Activated CD4-positive, alpha-beta T cell treated with anti-CD3 and anti-CD28 coated beads for 48 hours (primary cell): ENCODE measurements at regions not wholly inside any gene's neighbourhood (a gene's known extent, or its start where the extent isn't known, plus 50 kb on each side); places are given as distances from the start of the nearest gene placed in this dataset.
A peak's percentile ranks its signal among the peaks of the same experiment; 100 is the strongest.

Experiments
- DNase-seq: peaks from one replicate; pipeline ENCODE4 v3.0.0-alpha.2; 2020

DNA sequence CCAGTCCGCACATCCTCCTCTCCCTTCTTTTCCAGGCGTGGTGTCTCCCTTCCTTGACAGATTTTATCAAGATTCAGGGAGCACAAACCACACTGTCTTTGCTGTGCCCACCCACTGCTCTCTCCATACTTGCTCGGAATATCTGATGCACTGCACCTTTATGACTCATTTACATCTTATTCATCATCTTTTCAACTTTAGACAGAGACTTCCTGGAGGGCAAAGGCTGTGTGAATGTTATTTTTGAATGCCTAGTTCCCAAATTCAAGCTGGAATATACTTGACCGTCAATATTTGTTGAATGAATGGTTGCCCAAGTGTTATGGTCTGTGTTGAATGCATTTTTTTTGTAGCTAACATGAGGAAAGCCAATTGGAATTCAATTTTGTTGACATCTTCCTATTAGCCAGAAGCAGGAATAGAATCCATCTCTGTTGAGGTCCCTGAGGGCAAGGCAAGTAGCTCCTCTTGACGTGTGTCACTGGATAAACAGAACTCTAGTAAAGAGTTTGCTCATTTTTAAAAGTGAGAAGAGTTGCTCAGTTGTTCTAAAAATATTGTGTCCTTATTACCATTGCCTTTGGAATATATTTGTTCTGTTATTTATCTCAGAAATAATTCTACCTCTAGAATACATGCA lies 95.0 kb downstream of the KLF6 start:
- DNase-seq, result no peak

DNA sequence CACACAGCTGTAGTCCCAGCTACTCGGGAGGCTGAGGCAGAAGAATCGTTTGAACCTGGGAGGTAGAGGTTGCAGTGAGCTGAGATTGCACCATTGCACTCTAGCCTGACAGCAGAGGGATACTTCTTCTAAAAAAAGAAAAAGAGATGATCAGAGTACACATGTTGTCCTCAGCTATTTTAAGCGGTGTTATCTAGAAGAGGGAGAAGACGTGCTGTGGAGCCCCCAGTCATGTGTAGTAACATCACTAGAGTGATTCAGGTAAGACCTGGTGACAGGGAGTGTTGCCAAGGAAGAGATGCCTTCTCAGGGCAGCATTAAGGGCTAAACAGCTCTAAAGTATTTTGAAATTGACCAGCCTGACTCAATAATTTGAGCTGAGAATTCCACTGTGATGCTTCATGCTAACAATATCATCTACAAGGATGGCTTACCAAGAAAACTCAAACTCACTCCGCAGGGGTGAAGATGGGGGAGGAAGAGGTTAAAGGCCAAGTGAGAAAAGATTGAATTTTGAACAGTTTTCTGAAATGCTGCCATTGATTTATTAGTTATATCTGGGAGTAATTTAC lies 97.4 kb downstream of the KLF6 start:
- no peak for DNase-seq

DNA sequence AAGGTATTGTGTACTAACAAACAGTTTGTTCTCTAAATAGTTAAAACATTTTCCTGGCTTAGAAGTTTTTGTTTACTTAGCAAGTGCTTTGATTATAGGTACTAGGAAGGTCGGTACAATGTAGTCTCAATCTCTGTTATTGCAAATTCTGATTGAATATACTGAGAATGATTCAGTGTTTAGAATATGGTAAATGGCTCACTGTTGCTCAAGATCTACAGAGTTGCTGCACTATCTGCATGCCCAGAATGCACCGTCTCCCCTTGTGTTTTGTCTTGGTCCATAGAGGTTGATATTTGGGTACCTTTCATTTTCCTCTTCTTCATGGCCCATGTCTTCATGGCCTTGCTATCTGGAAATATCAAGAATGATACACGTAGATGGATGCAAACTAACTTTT lies 99.6 kb downstream of the KLF6 start:
- DNase-seq, result no peak

DNA sequence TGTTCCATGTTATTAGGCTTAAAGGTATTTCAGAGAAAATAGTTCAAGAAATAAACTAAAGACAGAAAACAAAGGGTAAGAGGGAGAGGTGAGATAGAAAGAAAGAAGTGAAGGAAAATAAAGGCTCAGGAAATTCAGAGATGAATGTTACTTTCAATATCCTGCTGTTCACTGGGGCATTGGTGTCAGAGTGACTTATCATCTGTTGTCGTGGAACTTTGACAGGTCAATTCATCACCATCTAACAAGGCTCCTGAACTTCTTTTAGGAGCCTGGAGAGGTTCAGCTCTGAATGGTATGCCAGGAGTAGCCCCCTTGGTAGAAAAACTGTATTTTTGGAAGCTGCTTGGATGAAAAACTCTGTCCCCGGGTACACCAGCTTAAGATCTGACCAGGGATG lies 100.1 kb downstream of the KLF6 start:
- DNase-seq, result no peak

DNA sequence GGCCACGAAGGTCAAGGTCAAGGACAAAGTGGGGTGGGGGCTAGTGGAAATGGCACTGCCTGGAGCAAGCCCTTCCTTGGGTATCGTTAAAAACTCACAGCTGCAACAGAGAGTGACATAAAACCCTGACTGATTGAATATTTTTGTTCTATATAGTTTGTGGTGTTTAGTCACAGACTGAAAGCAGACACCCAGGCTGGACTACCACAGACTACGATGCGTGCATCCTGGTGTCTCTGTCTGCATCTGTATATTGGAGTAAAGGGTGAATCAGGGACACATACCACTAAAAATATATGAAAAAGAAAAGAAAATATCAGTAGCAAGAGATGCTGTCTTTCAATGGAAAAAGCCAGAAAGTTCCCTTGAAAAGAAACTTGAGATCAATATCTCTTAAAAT lies 101.4 kb downstream of the KLF6 start:
- DNase-seq, result peak; percentile 45

DNA sequence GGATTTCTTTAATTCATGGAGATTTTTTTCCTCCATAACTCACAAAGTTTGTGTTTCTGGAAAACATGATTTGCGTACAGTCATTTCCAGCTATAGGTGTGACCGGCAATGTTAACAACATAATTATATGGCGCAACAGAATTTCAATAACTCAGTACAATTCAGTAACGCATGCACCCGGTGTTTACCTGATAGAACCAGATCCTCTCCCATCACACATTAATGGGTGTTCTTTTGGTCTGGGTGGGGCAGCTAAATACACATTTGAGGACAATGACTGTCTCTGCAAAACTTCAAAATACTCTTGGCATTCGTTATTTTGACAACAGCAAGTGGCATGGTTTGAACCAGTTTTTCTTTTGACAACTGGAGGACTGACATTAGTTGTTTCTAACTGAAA lies 102.3 kb downstream of the KLF6 start:
- DNase-seq, result no peak

DNA sequence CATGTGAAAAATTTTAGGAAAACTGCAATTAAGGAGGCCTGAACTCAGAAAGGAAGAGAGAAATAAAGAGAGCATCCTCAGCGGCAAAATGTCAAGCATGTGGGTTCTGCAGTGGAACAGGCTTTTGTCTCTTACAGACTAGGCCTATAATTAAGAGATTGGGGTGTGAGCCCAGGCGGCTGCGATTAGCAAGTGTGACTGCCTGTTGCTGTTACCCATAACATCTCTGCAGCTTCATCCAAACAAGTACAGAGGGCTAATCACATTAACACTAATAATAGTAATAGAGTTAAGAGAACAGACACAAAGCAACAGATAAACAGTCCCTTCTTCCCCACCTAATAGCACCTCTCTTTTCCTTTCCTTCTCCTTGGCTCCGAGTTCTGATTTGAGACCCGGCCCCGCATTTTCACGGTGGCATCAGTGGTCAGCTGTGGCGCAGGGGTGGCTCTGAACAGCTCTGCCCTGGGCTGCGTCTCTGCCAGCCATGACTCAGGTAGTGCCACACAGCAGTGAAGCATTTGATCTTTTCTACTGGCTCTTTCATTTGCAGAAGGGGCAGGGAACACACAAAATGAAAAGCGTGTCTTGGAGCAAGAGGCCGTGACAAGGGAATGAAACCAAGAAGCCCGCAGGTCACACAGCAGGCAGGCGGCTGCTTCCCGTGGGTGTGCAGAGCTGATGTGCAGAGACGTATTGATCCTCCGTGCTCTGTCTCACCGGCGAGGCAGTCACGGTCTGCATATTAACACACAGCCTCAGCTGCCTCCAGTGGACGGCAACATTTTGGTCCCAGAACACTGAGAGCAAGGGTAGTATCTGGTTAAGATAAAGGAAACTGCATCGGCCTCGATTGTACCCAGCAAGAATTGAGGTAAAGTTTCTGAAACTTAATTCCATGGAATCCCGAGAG lies 103.1 kb downstream of the KLF6 start:
- DNase-seq, result no peak

DNA sequence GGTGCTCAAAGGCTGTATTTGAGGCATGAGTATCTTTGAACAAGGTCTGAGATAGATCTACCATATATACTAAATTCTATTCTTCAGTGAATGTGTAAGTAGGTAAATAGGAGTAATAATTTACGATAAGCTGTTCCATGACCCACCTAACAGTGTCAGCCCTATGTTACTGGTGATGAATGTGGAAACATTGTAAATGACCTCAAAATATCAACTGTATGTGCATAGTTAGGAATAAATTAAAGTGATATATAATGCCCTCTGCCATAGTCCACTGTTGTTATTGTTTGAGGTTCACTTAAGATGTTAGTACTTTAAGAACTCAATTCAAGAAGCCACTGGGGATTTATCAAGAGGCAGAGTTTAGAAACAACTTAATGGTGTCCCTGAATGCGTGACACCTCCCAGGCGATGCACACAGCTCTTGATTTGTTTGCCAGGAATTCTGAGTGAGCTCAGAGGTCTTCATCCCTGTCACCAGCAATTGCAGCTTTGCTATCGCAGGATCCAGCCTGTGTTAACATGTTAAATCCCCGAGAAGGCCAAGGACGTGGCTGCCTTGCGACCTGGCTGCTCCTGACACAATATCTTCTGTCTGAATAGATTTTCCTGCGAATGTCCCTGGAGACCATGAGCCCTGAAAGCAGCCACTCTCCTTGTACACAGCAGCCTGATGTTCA lies 104.9 kb downstream of the KLF6 start:
- DNase-seq, result no peak

DNA sequence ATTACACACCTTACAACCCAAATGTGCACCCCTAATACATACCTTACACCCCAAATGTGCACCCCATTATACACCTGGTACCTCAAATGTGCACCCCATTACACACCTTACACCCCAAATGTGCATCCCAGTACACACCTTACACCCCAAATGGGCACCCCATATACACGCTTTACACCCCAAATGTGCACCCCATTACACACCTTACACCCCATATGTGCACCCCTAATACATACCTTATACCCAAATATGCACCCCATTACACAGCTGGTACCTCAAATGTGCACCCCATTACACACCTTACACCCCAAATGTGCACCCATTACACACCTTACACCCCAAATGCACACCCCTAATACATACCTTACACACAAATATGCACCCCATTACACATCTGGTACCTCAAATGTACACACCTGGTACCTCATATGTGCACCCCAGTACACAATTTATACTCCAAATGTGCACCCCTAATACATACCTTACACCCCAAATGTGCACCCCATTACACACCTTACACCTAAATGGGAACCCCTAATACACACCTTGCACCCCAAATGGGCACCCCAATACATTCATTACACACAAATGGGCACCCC lies 106.3 kb downstream of the KLF6 start:
- no peak for DNase-seq

DNA sequence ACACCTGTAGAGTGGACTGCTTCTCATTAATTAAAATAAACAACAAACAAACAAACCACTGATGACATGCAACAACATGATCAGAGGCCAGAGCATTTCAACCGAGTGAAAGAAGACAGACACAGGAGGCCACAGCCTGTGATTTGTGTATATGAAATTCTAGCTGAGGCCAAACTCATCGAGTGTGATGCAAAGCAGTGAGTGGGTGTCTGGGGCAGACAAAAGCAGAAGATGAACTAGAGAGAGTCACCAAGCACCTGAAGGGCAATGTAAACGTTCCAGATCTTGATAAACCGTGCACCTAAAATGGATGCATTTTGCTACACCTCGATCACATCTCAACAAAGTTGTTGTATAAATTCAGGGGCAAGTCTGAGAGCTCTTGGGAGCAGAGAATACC lies 108.4 kb downstream of the KLF6 start:
- DNase-seq, result no peak

DNA sequence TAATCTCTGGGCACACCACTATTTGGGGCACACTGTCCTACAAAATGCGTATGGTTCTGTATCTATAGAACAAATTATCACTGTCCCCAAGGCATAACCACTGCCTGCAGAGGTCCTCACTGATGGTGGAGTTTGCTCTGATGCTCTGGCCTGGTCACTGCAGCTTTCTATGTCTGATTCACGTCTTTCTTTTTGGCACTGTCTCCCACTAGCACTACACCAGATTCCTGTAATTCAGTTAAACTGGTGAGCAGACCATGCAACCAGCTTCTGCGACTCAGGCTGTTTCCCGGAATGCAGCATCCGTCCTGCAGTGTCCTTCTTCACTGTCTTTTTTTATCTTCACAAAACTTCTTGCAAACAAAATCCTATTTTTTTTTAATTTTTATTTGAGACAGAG lies 112.8 kb downstream of the KLF6 start:
- no peak for DNase-seq

DNA sequence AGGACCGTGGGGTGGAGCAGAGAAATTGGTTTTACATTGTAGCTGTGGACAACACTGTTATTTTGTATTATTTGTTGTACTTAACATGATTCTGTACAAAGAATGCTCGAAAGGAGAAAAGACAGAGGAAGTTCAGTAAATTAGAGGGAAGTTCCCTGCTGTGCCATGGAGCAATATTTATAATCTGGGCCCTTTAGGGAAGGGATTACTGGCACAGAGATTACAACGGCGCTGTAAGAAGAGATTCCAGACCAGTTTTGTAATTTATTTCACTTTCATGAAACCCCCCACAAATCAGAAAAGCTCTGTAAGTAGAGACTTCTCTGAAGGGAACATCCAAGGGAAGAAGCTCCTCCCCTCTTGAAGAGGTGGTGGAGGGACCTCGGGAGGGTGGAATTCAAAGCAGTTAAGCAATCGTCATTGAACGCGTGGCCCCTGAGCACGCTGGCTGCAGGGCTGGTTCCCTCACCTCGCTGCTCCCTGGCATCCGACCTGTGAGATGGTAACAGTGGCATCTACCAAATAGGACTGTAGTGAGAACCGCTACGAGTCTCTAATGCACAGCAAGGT lies 113.5 kb downstream of the KLF6 start:
- DNase-seq, result no peak

DNA sequence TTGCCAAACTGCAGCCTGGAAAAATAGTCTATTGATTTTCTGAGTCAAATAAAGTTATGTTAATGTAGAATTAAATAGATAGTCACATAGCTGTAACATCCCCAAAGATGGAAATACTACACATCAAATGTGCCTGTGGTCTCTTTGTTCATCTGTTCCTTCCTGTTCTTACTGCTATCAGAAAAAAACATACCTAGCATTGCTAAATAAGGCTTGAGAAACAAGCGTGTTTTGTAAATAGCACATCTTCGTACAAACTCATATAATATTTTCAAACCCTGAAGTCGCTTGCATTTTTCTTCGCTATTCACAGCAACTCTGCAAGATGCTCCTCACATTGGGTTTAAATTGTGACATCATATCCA lies 116.1 kb downstream of the KLF6 start:
- no peak for DNase-seq

DNA sequence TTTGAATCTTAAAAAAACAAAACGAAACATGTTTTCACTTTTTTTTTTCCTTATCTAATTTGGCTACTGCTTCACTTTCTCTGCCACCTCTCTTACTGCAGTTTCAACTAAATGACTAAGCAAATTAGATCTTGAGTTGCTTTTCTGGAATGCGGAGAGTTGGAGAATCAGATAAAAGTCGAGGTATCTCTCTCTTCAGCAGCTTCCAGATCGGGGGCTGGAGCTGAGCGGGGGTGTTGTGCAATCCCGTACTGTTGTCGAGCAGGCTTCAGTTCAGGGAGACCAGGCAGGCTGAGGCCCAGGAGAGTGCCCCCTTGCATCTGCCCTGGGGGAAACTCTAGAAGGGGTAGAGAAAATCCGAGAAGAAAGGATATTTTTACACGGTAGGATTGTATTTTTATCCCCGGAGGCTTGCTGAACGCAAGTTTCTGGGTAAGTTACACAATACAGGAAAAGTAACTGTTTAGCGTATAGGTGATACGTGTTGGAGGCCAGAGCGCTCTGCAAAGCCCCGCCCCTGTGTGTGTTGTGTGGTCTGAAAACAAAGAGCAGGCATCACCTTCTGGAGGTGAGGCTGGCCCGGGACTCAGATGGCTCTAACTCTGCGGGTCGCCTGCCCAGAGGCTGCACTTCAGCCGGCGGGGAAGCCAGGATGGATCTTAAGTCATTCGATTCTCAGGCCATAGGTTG lies 116.6 kb downstream of the KLF6 start:
- DNase-seq, result peak; percentile 67

DNA sequence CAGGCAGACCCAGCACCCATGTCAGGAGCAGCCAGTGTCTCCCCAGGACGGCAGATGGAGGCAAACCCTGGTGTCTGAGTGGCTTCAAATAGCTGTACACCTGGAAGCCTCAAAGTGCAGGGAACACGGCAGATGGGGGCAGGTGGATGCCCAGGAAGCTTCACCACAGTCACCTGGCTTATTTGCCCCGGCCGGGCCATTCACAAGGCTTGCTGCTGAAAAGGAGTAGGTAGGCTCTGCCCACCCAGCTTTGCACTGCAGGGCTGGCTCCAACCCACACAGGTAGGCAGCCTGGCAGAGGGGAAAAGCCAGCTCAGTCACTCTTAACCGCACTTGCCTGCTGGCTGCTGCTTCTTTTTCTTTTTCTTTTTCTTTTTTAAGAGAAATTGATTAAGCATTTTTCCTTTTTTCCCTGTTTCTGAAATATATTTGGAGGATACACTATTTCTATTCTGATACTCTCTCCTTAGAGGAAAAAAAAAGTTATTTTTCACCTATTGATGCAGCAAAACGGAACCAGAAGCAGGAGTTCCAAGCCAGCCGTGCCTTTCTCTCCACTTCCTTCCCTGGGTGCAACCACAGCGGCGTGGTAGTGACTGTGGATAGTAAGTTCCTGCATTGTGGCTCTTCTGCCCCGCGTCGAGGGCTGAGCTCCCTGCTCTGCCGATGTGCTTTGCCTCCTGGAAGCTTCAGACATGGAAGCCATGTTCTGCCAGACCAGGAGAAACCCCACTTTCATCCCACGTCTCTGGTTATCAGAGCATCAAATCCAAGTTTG lies 118.3 kb downstream of the KLF6 start:
- DNase-seq, result peak; percentile 50

DNA sequence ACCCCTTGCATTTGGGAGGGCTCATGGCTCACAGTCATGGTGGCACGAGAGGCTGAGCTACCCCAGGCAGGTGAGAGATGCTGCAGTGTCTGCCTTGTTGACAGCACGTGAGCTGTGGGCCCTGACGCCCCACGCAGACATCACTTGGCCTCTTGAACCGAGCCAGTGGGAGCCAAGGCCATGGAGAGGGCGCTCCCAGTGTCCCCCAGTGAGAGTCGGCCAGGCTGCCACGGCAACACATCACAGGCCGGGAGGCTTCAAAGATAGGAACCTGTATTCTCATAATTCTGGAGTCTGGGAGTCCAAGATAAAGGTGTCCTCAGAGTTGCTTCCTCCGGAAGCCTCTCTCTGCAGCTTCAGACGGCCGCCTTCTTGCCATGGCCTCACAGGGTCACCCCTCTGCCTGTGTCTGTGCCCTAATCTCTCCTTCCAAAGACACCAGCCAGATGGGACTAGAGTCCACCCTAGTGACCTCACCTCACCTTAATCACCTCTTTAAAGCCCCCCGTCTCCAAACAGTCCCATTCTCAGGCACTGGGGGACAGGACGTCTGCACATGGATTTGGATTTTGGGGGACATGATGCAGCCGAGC lies 119.6 kb downstream of the KLF6 start:
- no peak for DNase-seq

DNA sequence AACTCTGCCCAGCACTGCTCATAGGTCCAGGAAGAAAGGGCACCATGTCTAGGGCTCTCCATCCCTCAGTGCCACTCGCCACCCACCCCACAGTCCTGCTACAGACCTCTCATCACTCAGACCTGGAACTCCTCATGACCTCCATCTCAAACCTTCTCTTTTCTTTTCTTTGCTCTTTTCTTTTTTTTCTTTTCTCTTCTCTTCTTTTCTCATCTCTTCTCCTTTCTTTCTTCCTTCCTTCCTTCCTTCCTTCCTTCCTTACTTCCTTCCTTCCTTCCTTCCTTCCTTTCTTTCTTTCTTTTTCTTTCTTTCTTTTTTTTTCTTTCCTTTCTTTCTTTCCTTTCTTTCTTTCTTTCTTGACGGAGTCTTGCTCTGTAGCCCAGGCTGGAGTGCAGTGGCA lies 122.2 kb downstream of the KLF6 start:
- no peak for DNase-seq

DNA sequence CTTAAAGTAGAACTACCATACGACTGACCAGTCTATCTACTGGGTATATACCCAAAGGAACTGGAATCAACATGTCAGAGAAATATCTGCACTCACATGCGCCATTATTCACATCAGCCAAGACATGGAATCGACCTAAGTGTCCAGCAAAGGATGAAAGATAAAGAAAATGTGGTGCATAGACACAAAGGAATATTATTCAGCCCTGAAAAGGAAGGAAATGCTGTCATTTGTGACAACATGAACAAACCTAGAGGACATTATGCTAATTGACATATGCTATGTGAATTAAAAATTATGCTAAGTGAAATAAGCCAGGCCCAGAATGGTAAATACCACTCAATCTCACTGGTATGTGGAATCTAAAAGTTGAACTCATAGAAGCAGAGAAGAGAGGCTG lies 123.7 kb downstream of the KLF6 start:
- DNase-seq, result no peak

DNA sequence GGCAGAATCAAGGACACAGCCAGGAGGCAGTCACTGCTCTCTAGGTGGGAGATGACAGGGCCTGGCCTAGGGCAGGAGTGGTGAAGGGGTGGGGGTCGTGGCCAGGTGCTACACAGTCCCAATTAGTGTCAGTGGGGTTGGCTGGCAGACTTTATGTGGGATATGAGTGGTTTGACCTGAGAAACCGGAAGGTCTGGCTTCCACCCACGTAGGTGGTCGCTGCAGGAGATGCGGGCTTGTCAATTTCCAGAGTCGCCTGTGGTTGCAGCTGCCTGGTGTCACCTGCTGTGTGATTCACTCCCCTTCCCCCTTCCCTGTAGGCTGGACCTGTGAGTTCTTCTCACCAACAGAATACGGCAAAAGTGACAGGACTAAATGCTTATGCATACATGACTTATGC lies 124.3 kb downstream of the KLF6 start:
- peak; percentile 30 for DNase-seq

DNA sequence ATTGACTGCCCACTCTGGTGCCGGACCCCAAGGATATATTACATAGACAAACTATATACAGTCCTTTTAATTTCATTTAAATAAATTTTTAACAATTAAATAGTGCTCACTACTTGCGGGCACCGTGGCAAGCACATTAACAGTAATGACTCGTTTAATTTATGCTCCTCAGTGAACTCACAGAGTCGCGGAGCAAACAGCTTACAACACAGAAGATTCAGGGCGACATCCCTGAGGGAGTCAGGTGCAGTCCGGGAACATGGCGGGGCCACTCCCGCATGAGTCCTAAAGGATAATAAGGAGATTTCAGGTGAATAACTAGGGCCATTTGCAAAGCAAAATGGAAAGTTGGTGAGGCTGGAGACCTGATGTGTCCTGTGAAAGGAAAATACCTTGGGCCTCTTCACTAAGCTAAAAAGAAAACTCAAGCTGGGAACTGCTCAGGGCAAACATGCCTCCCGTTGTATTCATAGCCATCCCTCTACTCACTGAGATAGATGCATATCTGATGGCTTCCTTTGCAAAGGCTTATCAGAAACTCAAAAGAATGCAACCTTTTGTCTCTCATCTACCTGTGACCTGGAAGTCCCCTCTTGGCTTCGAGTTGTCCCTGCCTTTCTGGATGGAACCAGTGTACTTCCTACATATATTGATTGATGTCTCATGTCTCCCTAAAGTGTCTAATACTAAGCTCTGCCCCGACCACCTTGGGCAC lies 125.6 kb downstream of the KLF6 start:
- DNase-seq, result no peak
